ENCODE measurements at regions not wholly inside any gene's neighbourhood (a gene's known extent, or its start where the extent isn't known, plus 50 kb on each side); places are given as distances from the start of the nearest gene placed in this dataset.

GRCh38 chr6:156387472-156387871, 389.7 kb upstream of the ARID1B start:
- no peak for TF ChIP-seq CTCF (conservative IDR thresholded peaks at IDR 0.05; ENCODE audit: low read depth in 2 of 2)
- TF ChIP-seq EZH2 (IDR thresholded peaks at IDR 0.05; ENCODE audit: low read depth, unreplicated experiment) = no peak
- no peak for TF ChIP-seq EZH2phosphoT487 (IDR thresholded peaks at IDR 0.05; ENCODE audit: unreplicated experiment)
- TF ChIP-seq CREB1 (CRISPR knock-in tag; IDR thresholded peaks at IDR 0.05; ENCODE audit: low read depth) = no peak
- no peak for TF ChIP-seq REST (IDR thresholded peaks at IDR 0.05; ENCODE audit: unreplicated experiment)
- no peak for TF ChIP-seq ETS1 (IDR thresholded peaks at IDR 0.05)
- TF ChIP-seq POLR2AphosphoS5 (IDR thresholded peaks at IDR 0.05; ENCODE audit: low read depth) = no peak
- no peak for TF ChIP-seq ZNF114 (CRISPR knock-in tag; IDR thresholded peaks at IDR 0.05)
- no peak for TF ChIP-seq STAT1 (IDR thresholded peaks at IDR 0.05; ENCODE audit: unreplicated experiment)
- no peak for TF ChIP-seq NANOG (IDR thresholded peaks at IDR 0.05; ENCODE audit: borderline replicate concordance)

Measured in GM23338 (cell line).